ENCODE measurements at regions not wholly inside any gene's neighbourhood (a gene's known extent, or its start where the extent isn't known, plus 50 kb on each side); places are given as distances from the start of the nearest gene placed in this dataset.

DNA sequence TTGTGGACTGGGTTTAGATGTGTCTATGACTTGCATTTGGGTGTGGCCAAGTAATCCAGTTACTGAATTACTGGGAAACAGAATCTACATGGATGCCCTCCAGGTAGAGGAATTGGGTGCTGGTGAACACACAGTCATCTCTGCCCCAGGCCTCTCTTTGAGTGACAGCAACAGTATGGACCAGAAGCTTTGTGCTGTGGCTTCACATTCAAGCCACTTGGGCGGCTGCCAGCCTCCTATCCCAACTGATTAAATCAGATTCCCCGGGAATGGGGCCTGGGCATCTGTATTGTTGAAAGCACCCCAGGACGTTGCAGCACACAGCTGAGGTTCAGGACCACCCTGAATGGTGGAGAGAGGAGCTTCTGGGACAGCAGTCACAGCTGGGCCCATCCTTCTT lies 144.6 kb downstream of the DHX35 start:
- Histone ChIP-seq H3K4me1 (ENCODE audit: control insufficient read depth, extremely low read depth, insufficient read depth, low read length) (peaks cover 22% of the 10 kb centered on the region), H3K4me2 (ENCODE audit: insufficient read depth, low read length) (no peak overlapping the region), H3K4me3 (replicated peaks in 1 of 3; ENCODE audit: insufficient read depth in 1 of 3, low read depth in 1 of 3, low read length in 3 of 3) (no peak overlapping the region), H3K36me3 (ENCODE audit: control insufficient read depth in 2 of 2, extremely low read depth in 1 of 2, insufficient read depth in 2 of 2, low read length in 2 of 2) (no peaks in the 10 kb centered on the region), H4K20me1 (replicated peaks; ENCODE audit: control insufficient read depth, extremely low read depth, insufficient read depth, low read length) (no peaks in the 10 kb centered on the region), H3K27ac (ENCODE audit: insufficient read depth, low read depth, low read length) (no peak overlapping the region), H3K9me1 (replicated peaks; ENCODE audit: control insufficient read depth, extremely low read depth, insufficient read depth, low read length) (no peaks in the 10 kb centered on the region), H3K79me2 (ENCODE audit: control insufficient read depth, insufficient read depth, low read length) (no peaks in the 10 kb centered on the region), H3K9me3 (replicated peaks; ENCODE audit: control insufficient read depth, insufficient read depth, low read length) (no peaks in the 10 kb centered on the region), H3K9ac (replicated peaks; ENCODE audit: extremely low read depth, insufficient read depth, low read length) (no peak overlapping the region), H2AFZ (ENCODE audit: low read depth, low read length) (no peak overlapping the region), H3K27me3 (ENCODE audit: control insufficient read depth in 2 of 2, insufficient read depth in 2 of 2, low read length in 2 of 2) (peaks cover 2 to 10% of the 10 kb centered on the region in 2 experiments)
- intact Hi-C loops (cut with micrococcal nuclease): no loop called here
- CTCF ChIA-PET: interaction anchor here (3.6 kb wide), 1 partner anchor 25 kb away, joined by 14 read pairs; no protein-coding TSS in a partner anchor
- no peak for TF ChIP-seq FOS (IDR thresholded peaks at IDR 0.05; ENCODE audit: borderline replicate concordance, insufficient read depth, low read length)
- no peak for TF ChIP-seq POLR2AphosphoS5 (IDR thresholded peaks at IDR 0.05; ENCODE audit: insufficient read depth, low read depth, low read length)
- TF ChIP-seq, protein P1, sequence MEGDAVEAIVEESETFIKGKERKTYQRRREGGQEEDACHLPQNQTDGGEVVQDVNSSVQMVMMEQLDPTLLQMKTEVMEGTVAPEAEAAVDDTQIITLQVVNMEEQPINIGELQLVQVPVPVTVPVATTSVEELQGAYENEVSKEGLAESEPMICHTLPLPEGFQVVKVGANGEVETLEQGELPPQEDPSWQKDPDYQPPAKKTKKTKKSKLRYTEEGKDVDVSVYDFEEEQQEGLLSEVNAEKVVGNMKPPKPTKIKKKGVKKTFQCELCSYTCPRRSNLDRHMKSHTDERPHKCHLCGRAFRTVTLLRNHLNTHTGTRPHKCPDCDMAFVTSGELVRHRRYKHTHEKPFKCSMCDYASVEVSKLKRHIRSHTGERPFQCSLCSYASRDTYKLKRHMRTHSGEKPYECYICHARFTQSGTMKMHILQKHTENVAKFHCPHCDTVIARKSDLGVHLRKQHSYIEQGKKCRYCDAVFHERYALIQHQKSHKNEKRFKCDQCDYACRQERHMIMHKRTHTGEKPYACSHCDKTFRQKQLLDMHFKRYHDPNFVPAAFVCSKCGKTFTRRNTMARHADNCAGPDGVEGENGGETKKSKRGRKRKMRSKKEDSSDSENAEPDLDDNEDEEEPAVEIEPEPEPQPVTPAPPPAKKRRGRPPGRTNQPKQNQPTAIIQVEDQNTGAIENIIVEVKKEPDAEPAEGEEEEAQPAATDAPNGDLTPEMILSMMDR (IDR thresholded peaks at IDR 0.05; ENCODE audit: extremely low read depth in 1 of 2, insufficient read depth in 1 of 2, low read depth in 1 of 2, low read length in 2 of 2): no peak
- TF ChIP-seq GATA2 (IDR thresholded peaks at IDR 0.05; ENCODE audit: insufficient read depth, insufficient read length, low read depth, low read length): no peak
- POLR2A ChIA-PET: no interaction called here
- no TSS peak for BruUV-seq (replicated peaks)
- DNase-seq (ENCODE audit: low read depth, low spot score) (no peak), FAIRE-seq (no peak)
- dilution Hi-C loops (cut with MboI; ENCODE audit: extremely low pct_ligation_motif_present, low sequenced_read_pairs): no loop called here

DNA sequence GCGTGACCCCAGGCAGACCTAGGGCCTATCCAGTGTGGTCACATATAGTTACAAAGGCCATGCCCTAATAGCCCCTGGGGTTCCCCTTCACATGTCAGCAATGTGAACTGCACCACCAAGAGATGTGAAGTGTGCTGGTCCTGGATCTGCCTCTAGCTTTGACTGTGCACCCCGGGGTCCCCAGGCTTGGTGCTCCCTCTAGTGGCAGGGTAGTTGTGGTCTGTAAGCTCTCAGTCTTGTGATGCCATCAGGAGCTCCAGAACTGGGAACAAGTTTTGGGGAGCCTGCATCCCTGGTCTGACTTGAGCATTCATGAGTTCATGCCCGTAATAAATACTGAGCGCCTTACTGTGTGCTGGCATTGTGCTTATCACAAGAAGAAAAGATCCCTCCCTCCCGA lies 143.4 kb downstream of the DHX35 start:
- H2AFZ ChIP-seq (ENCODE audit: low read depth, low read length): no peak overlapping the region
- H3K9me3 ChIP-seq (replicated peaks; ENCODE audit: control insufficient read depth, insufficient read depth, low read length): no peaks in the 10 kb centered on the region
- ChIA-PET CTCF (interaction anchor here (3.6 kb wide), 1 partner anchor 24 kb away, joined by 14 read pairs; no protein-coding TSS in a partner anchor), POLR2A (no interaction called here)
- no peak overlapping the region for H3K4me3 ChIP-seq (replicated peaks in 1 of 3; ENCODE audit: insufficient read depth in 1 of 3, low read depth in 1 of 3, low read length in 3 of 3)
- DNase-seq (ENCODE audit: low read depth, low spot score): no peak
- no peak overlapping the region for H3K27ac ChIP-seq (ENCODE audit: insufficient read depth, low read depth, low read length)
- H3K4me2 ChIP-seq (ENCODE audit: insufficient read depth, low read length): no peak overlapping the region
- H3K4me1 ChIP-seq (ENCODE audit: control insufficient read depth, extremely low read depth, insufficient read depth, low read length): peaks cover 20% of the 10 kb centered on the region
- dilution Hi-C loops (cut with MboI; ENCODE audit: extremely low pct_ligation_motif_present, low sequenced_read_pairs) (no loop called here), intact Hi-C loops (cut with micrococcal nuclease) (no loop called here)
- H3K36me3 ChIP-seq (ENCODE audit: control insufficient read depth in 2 of 2, extremely low read depth in 1 of 2, insufficient read depth in 2 of 2, low read length in 2 of 2): no peaks in the 10 kb centered on the region
- H3K9ac ChIP-seq (replicated peaks; ENCODE audit: extremely low read depth, insufficient read depth, low read length): no peak overlapping the region
- H3K79me2 ChIP-seq (ENCODE audit: control insufficient read depth, insufficient read depth, low read length): no peaks in the 10 kb centered on the region
- H4K20me1 ChIP-seq (replicated peaks; ENCODE audit: control insufficient read depth, extremely low read depth, insufficient read depth, low read length): no peaks in the 10 kb centered on the region
- FAIRE-seq: no peak
- H3K27me3 ChIP-seq (ENCODE audit: control insufficient read depth in 2 of 2, insufficient read depth in 2 of 2, low read length in 2 of 2): peaks cover 0 to 10% of the 10 kb centered on the region in 2 experiments
- TF ChIP-seq, protein P2, sequence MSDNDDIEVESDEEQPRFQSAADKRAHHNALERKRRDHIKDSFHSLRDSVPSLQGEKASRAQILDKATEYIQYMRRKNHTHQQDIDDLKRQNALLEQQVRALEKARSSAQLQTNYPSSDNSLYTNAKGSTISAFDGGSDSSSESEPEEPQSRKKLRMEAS (IDR thresholded peaks at IDR 0.05; ENCODE audit: insufficient read depth, insufficient read length): no peak
- TF ChIP-seq GATA2 (IDR thresholded peaks at IDR 0.05; ENCODE audit: insufficient read depth, insufficient read length, low read depth, low read length): no peak
- TF ChIP-seq MYC (IDR thresholded peaks at IDR 0.05; ENCODE audit: low read depth, low read length): no peak
- no peak for TF ChIP-seq JUN (IDR thresholded peaks at IDR 0.05; ENCODE audit: borderline replicate concordance, insufficient read depth, insufficient read length, low read depth)
- no peak for TF ChIP-seq POLR2AphosphoS5 (IDR thresholded peaks at IDR 0.05; ENCODE audit: insufficient read depth, low read depth, low read length)
- TF ChIP-seq, protein P1 (IDR thresholded peaks at IDR 0.05; ENCODE audit: extremely low read depth in 1 of 2, insufficient read depth in 1 of 2, low read depth in 1 of 2, low read length in 2 of 2): no peak
- no peak for TF ChIP-seq POLR2A (IDR thresholded peaks at IDR 0.05; ENCODE audit: low read depth, low read length)
- TF ChIP-seq EZH2 (IDR thresholded peaks at IDR 0.05; ENCODE audit: borderline replicate concordance, low read depth, low read length, severe bottlenecking): no peak
- TF ChIP-seq FOS (IDR thresholded peaks at IDR 0.05; ENCODE audit: borderline replicate concordance, insufficient read depth, low read length): no peak
- no peaks in the 10 kb centered on the region for H3K9me1 ChIP-seq (replicated peaks; ENCODE audit: control insufficient read depth, extremely low read depth, insufficient read depth, low read length)
- BruUV-seq (replicated peaks): no TSS peak
